SK-N-SH (cell line): ENCODE measurements at regions not wholly inside any gene's neighbourhood (a gene's known extent, or its start where the extent isn't known, plus 50 kb on each side); places are given as distances from the start of the nearest gene placed in this dataset.

ENCODE experiments used
- CTCF ChIA-PET: fragments of 300-600, 350-600 bp; formaldehyde crosslinking; extraction: SDS; loops from one replicate; lab custom pipeline; 2021; lab: Yijun Ruan, JAX
- POLR2A ChIA-PET: fragments of 350-600 bp; sonication (Branson Sonifier 250); formaldehyde crosslinking; extraction: SDS; loops from one replicate; lab custom pipeline; 2020; ENCODE audit warnings: antibody characterized with exemption, inconsistent platforms; lab: Yijun Ruan, JAX
- DNase-seq: peaks from one replicate; pipeline ENCODE4 v3.0.0; 2012
- H2AFZ ChIP-seq: fragments of 200-600 bp; sonication (generic); 2 replicates; pipeline ENCODE4 v1.8.1; 2016; ENCODE audit warnings: antibody characterized with exemption, mild to moderate bottlenecking, low read depth
- H3F3A ChIP-seq: fragments of 200-600 bp; sonication (generic); replicated peaks from 2 replicates; pipeline ENCODE3; 2016; ENCODE audit warnings: antibody characterized with exemption, mild to moderate bottlenecking; ENCODE audit not compliant: insufficient read depth
- H3K27ac ChIP-seq, 2 experiments: fragments of 200-500 bp in 1 of 2; fragments of 200-600 bp in 1 of 2; sonication (Bioruptor generic) in 1 of 2; sonication (generic), shearing (Covaris generic) in 1 of 2; 2 replicates each; pipeline versions ENCODE4 v1.5.1 to v1.6.1; 2014 to 2016; ENCODE audit warnings: low read depth in 2 of 2, inconsistent platforms in 1 of 2, low read length in 1 of 2, mild to moderate bottlenecking in 1 of 2, mixed read lengths in 1 of 2
- H3K27me3 ChIP-seq: fragments of 200-600 bp; sonication (generic), shearing (Covaris generic); 2 replicates; pipeline ENCODE4 v1.6.1; 2016; ENCODE audit warnings: mixed run types; ENCODE audit not compliant: insufficient read depth
- H3K36me3 ChIP-seq, 2 experiments: fragments of 200-500 bp in 1 of 2; fragments of 200-600 bp in 1 of 2; sonication (Bioruptor generic) in 1 of 2; sonication (generic) in 1 of 2; replicated peaks in 1 of 2; 2 replicates each; pipeline versions ENCODE3 to v1.5.1; 2014 to 2016; ENCODE audit warnings: low read length in 1 of 2, mild to moderate bottlenecking in 1 of 2; ENCODE audit not compliant: insufficient read depth in 2 of 2, control insufficient read depth in 1 of 2
- H3K4me1 ChIP-seq, 2 experiments: fragments of 200-500 bp in 1 of 2; fragments of 200-600 bp in 1 of 2; sonication (Bioruptor generic) in 1 of 2; sonication (generic), shearing (Covaris generic) in 1 of 2; 2 replicates each; pipeline versions ENCODE4 v1.5.1 to v1.6.1; 2014 to 2016; ENCODE audit warnings: low read depth in 1 of 2, low read length in 1 of 2, mixed run types in 1 of 2; ENCODE audit not compliant: insufficient read depth in 2 of 2, control insufficient read depth in 1 of 2
- H3K4me2 ChIP-seq: fragments of 200-600 bp; sonication (generic), shearing (Covaris generic); 2 replicates; pipeline ENCODE4 v1.6.1; 2017; ENCODE audit warnings: mixed run types
- H3K4me3 ChIP-seq, 2 experiments: fragments of 200-500 bp in 1 of 2; fragments of 200-600 bp in 1 of 2; sonication (Bioruptor generic) in 1 of 2; sonication (generic), shearing (Covaris generic) in 1 of 2; 2 replicates each; pipeline versions ENCODE4 v1.5.1 to v1.8.1; 2014 to 2016; ENCODE audit warnings: low read depth in 2 of 2, inconsistent platforms in 1 of 2, low read length in 1 of 2, mild to moderate bottlenecking in 1 of 2, mixed read lengths in 1 of 2, moderate library complexity in 1 of 2
- H3K79me2 ChIP-seq: fragments of 200-600 bp; sonication (generic); 2 replicates; pipeline ENCODE4 v1.8.1; 2017; ENCODE audit warnings: mild to moderate bottlenecking; ENCODE audit not compliant: insufficient read depth
- H3K9ac ChIP-seq: fragments of 200-600 bp; sonication (generic); 2 replicates; pipeline ENCODE4 v1.6.1; 2017; ENCODE audit warnings: mixed run types
- H3K9me2 ChIP-seq: fragments of 200-600 bp; sonication (generic); 2 replicates; pipeline ENCODE4 v1.6.1; 2017; ENCODE audit warnings: mixed run types
- H3K9me3 ChIP-seq: fragments of 200-600 bp; sonication (generic); 2 replicates; pipeline ENCODE4 v1.6.1; 2017; ENCODE audit warnings: mixed run types, mild to moderate bottlenecking, moderate library complexity
- H4K20me1 ChIP-seq: fragments of 200-600 bp; sonication (generic); 2 replicates; pipeline ENCODE4 v1.6.1; 2017; ENCODE audit warnings: mild to moderate bottlenecking, mixed run types; ENCODE audit not compliant: insufficient read depth
- FOXJ3 ChIP-seq: sonication (generic); formaldehyde crosslinking; IDR thresholded peaks from 2 replicates; pipeline ENCODE4 v1.5.1; 2020; ENCODE audit warnings: mild to moderate bottlenecking, missing genetic modification reagents
- GABPA ChIP-seq: IDR thresholded peaks from 2 replicates; pipeline ENCODE4 v1.4.0; 2012; ENCODE audit warnings: low read depth, mild to moderate bottlenecking
- IRF3 ChIP-seq: fragments of 150-350 bp; IDR thresholded peaks from 2 replicates; pipeline ENCODE4 v1.6.1; 2016; ENCODE audit warnings: mild to moderate bottlenecking, low read depth, low read length
- MXI1 ChIP-seq: IDR thresholded peaks from 2 replicates; pipeline ENCODE4 v1.6.1; 2012; ENCODE audit warnings: mild to moderate bottlenecking, low read depth, low read length, improper control_type of control experiment
- NFIC ChIP-seq: IDR thresholded peaks from 2 replicates; pipeline ENCODE4 v1.4.0; 2012; ENCODE audit warnings: borderline replicate concordance
- NRF1 ChIP-seq: IDR thresholded peaks from 2 replicates; pipeline ENCODE4 v1.6.1; 2012; ENCODE audit warnings: low read depth, mild to moderate bottlenecking, low read length
- RAD21 ChIP-seq: IDR thresholded peaks from 2 replicates; pipeline ENCODE4 v1.6.1; 2012; ENCODE audit warnings: mild to moderate bottlenecking, low read length
- REST ChIP-seq: IDR thresholded peaks from 2 replicates; pipeline ENCODE4 v1.6.1; 2012; ENCODE audit warnings: mild to moderate bottlenecking, low read depth, low read length, moderate library complexity
- RFX5 ChIP-seq: IDR thresholded peaks from 2 replicates; pipeline ENCODE4 v1.6.1; 2012; ENCODE audit warnings: mild to moderate bottlenecking, improper control_type of control experiment, low read length
- SIN3A ChIP-seq: IDR thresholded peaks from 2 replicates; pipeline ENCODE4 v1.6.1; 2012; ENCODE audit warnings: low read depth, mild to moderate bottlenecking, low read length, moderate library complexity, borderline replicate concordance
- TAF1 ChIP-seq: IDR thresholded peaks from 2 replicates; pipeline ENCODE4 v1.6.1; 2012; ENCODE audit warnings: low read depth, mild to moderate bottlenecking, low read length, moderate library complexity, borderline replicate concordance
- TCF12 ChIP-seq: IDR thresholded peaks from 2 replicates; pipeline ENCODE4 v1.4.0; 2012
- TEAD4 ChIP-seq: IDR thresholded peaks from 2 replicates; pipeline ENCODE4 v1.4.0; 2012; ENCODE audit warnings: mild to moderate bottlenecking, borderline replicate concordance; ENCODE audit not compliant: insufficient read depth
- USF1 ChIP-seq: IDR thresholded peaks from 2 replicates; pipeline ENCODE4 v1.4.0; 2012; ENCODE audit warnings: low read depth, borderline replicate concordance
- USF2 ChIP-seq: fragments of 150-350 bp; IDR thresholded peaks from 2 replicates; pipeline ENCODE4 v1.6.1; 2017; ENCODE audit warnings: antibody characterized with exemption, low read length, low read depth, borderline replicate concordance
- ZBTB33 ChIP-seq: IDR thresholded peaks from 2 replicates; pipeline ENCODE4 v1.4.0; 2012; ENCODE audit warnings: low read depth, borderline replicate concordance
- WGBS: methylation state at CpG from one replicate; pipeline ENCODE4 v1.1.6; 2017; ENCODE audit warnings: low lambda C conversion rate; 5-methylcytosine and 5-hydroxymethylcytosine counted together

GRCh38 chr2:157971702-157972101 lies 95.6 kb upstream of the ACVR1 start (continued):
- no peak for TF ChIP-seq ZBTB33

- Histone ChIP-seq H3K4me1 (no peaks in the 10 kb centered on the region), H3F3A (no peaks in the 10 kb centered on the region), H3K4me3 (no peak overlapping the region), H3K9ac (no peak overlapping the region), H3K27ac (no peak overlapping the region), H4K20me1 (no peaks in the 10 kb centered on the region), H2AFZ (no peak overlapping the region), H3K36me3 (no peaks in the 10 kb centered on the region), H3K9me3 (no peaks in the 10 kb centered on the region), H3K79me2 (no peaks in the 10 kb centered on the region), H3K9me2 (no peaks in the 10 kb centered on the region), H3K27me3 (no peaks in the 10 kb centered on the region), H3K4me2 (no peak overlapping the region)
- ChIA-PET POLR2A (no interaction called here), CTCF (no interaction called here)
- no peak for DNase-seq
- TF ChIP-seq TEAD4 (no peak), SIN3A (no peak), TAF1 (no peak), FOXJ3 (CRISPR knock-in tag) (no peak), NFIC (no peak), REST (no peak), TCF12 (no peak), MXI1 (no peak), USF2 (no peak), NRF1 (no peak), ZBTB33 (no peak), GABPA (no peak), RAD21 (no peak), USF1 (no peak), IRF3 (no peak), RFX5 (no peak)
- whole genome bisulfite sequencing, result 57% methylated on average over 7 of the region's 21 CpGs
Observed at GRCh38 chr2:157967856-157968255, 91.7 kb upstream of the ACVR1 start.
